K562 (cell line): ENCODE measurements at regions not wholly inside any gene's neighbourhood (a gene's known extent, or its start where the extent isn't known, plus 50 kb on each side); places are given as distances from the start of the nearest gene placed in this dataset.

Experiments
- ATAC-seq: fragments of 200-7000 bp; cut with Tn5 transposase; 3 replicates; pipeline ENCODE4 v1.9.1; 2020; ENCODE audit warnings: moderate library complexity
- BruUV-seq: library from RNA; stranded (reverse); fragments of 400-500 nt; replicated peaks from 2 replicates; lab custom pipeline; 2021; lab: Mats Ljungman, UMichigan
- CTCF ChIA-PET: fragments of 300-600 bp; formaldehyde crosslinking; extraction: SDS; loops from one replicate; lab custom pipeline; 2021; ENCODE audit warnings: low intra/inter-chr PET ratio; lab: Yijun Ruan, JAX
- POLR2A ChIA-PET: fragments of 300-600, 350-650 bp; sonication (Branson Sonifier 250); formaldehyde crosslinking; extraction: SDS; loops from one replicate; lab custom pipeline; 2021; ENCODE audit warnings: antibody characterized with exemption, inconsistent platforms; lab: Yijun Ruan, JAX
- DNase-seq, 4 experiments: peaks; one replicate each; pipeline versions ENCODE4 v3.0.0 to v3.0.0-alpha.2; 2011 to 2018; ENCODE audit warnings: low spot score in 3 of 4, mixed read lengths in 3 of 4; ENCODE audit errors: extremely low read depth in 1 of 4
- FAIRE-seq: peaks from 2 replicates; lab custom pipeline; 2011; peaks lifted over from hg19 to GRCh38; lab: Jason Lieb, UNC
- H2AFZ ChIP-seq: 2 replicates; pipeline ENCODE4 v1.6.0; 2011; ENCODE audit warnings: low read depth, low read length, control low read depth, inconsistent platforms
- H3K27ac ChIP-seq: fragments of 200-600 bp; 3 replicates; pipeline ENCODE4 v1.8.0; 2011; ENCODE audit warnings: low read depth, mild to moderate bottlenecking, control low read depth, inconsistent platforms, low read length, moderate library complexity, mixed read lengths; ENCODE audit errors: extremely low read depth
- H3K27me3 ChIP-seq, 2 experiments: fragments of 300-600 bp in 1 of 2; 2 replicates in 1 of 2; 3 replicates in 1 of 2; pipeline versions ENCODE4 v1.6.0 to v1.8.0; 2011; ENCODE audit warnings: inconsistent platforms in 2 of 2, low read length in 2 of 2, mild to moderate bottlenecking in 1 of 2, mixed read lengths in 1 of 2, moderate library complexity in 1 of 2; ENCODE audit not compliant: control insufficient read depth in 2 of 2, insufficient read depth in 2 of 2
- H3K36me3 ChIP-seq: fragments of 300-600 bp; 3 replicates; pipeline ENCODE4 v1.8.0; 2011; ENCODE audit warnings: mild to moderate bottlenecking, low read length, inconsistent platforms; ENCODE audit not compliant: control insufficient read depth, insufficient read depth
- H3K4me1 ChIP-seq, 2 experiments: fragments of 200-600 bp in 1 of 2; replicated peaks in 1 of 2; 2 replicates in 1 of 2; 3 replicates in 1 of 2; pipeline versions ENCODE4 v1.5.1 to v1.8.0; 2011; ENCODE audit warnings: inconsistent platforms in 2 of 2, low read length in 2 of 2, mild to moderate bottlenecking in 1 of 2, mixed read lengths in 1 of 2, moderate library complexity in 1 of 2; ENCODE audit not compliant: control insufficient read depth in 2 of 2, insufficient read depth in 2 of 2
- H3K4me2 ChIP-seq: 2 replicates; pipeline ENCODE4 v1.6.1; 2011; ENCODE audit warnings: low read length, control low read depth, inconsistent platforms, mixed read lengths; ENCODE audit not compliant: insufficient read depth
- H3K4me3 ChIP-seq: fragments of 200-600 bp; sonication (generic), shearing (Covaris generic); 2 replicates; pipeline ENCODE4 v1.5.1; 2016; ENCODE audit warnings: control low read depth, inconsistent platforms
- H3K79me2 ChIP-seq: fragments of 200-600 bp; 3 replicates; pipeline ENCODE4 v1.8.0; 2011; ENCODE audit warnings: low read length, inconsistent platforms; ENCODE audit not compliant: control insufficient read depth, insufficient read depth
- H3K9ac ChIP-seq, 2 experiments: 2 replicates each; pipeline versions ENCODE4 v1.6.0 to v1.6.1; 2011; ENCODE audit warnings: low read depth in 2 of 2, low read length in 2 of 2, control low read depth in 1 of 2, inconsistent platforms in 1 of 2, mild to moderate bottlenecking in 1 of 2, mixed read lengths in 1 of 2; ENCODE audit not compliant: insufficient read depth in 1 of 2
- H3K9me1 ChIP-seq: one replicate; pipeline ENCODE4 v1.6.0; 2011; ENCODE audit warnings: inconsistent platforms, mild to moderate bottlenecking, low read length, moderate library complexity; ENCODE audit not compliant: control insufficient read depth, insufficient read depth
- H3K9me3 ChIP-seq: replicated peaks from 2 replicates; pipeline ENCODE4 v1.5.1; 2011; ENCODE audit warnings: low read depth, low read length, inconsistent platforms; ENCODE audit not compliant: control insufficient read depth, insufficient read depth
- H4K20me1 ChIP-seq: replicated peaks from 2 replicates; pipeline ENCODE4 v1.6.1; 2011; ENCODE audit warnings: low read length, inconsistent platforms, mixed read lengths; ENCODE audit not compliant: control insufficient read depth, insufficient read depth
- CREM ChIP-seq: IDR thresholded peaks from 2 replicates; pipeline ENCODE4 v1.6.1; 2014; ENCODE audit warnings: antibody characterized with exemption, low read depth
- NCOA2 ChIP-seq, 2 experiments: fragments of 450-650 bp; IDR thresholded peaks; 2 replicates each; pipeline ENCODE4 v1.6.1; 2018; ENCODE audit warnings: mild to moderate bottlenecking in 2 of 2, moderate library complexity in 1 of 2; ENCODE audit not compliant: partially characterized antibody in 2 of 2
- SP1 ChIP-seq: sonication (generic); formaldehyde crosslinking; IDR thresholded peaks from 2 replicates; pipeline ENCODE4 v1.8.1; 2022; ENCODE audit warnings: mild to moderate bottlenecking, missing genetic modification reagents
- TFAP4 ChIP-seq: sonication (generic); formaldehyde crosslinking; IDR thresholded peaks from 2 replicates; pipeline ENCODE4 v1.8.0; 2022; ENCODE audit warnings: missing genetic modification reagents, mild to moderate bottlenecking, moderate library complexity, borderline replicate concordance
- WGBS: fragments of 100-300 bp; shearing (Covaris generic); methylation state at CpG from one replicate; pipeline ENCODE4 v1.1.6; 2016; ENCODE audit warnings: low coverage, mixed read lengths; ENCODE audit not compliant: insufficient coverage; ENCODE audit errors: missing lambda C conversion rate; 5-methylcytosine and 5-hydroxymethylcytosine counted together
- in situ Hi-C: fragments of 300-500 bp; cut with MboI; formaldehyde crosslinking; loops from 4 replicates; pipeline ENCODE4 v1.15.0; 2018; ENCODE audit warnings: inconsistent platforms, mixed read lengths
- intact Hi-C: fragments of 100-400 bp; cut with micrococcal nuclease; formaldehyde crosslinking; loops from 2 replicates; pipeline ENCODE4 v1.14.2; 2022
- TF ChIP-seq, protein P1 (sequence below): fragments of 450-650 bp; conservative IDR thresholded peaks from 2 replicates; pipeline ENCODE4 v1.6.1; 2016; ENCODE audit warnings: missing genetic modification characterization, low read depth, mild to moderate bottlenecking, missing compliant biosample characterization, moderate library complexity

DNA sequence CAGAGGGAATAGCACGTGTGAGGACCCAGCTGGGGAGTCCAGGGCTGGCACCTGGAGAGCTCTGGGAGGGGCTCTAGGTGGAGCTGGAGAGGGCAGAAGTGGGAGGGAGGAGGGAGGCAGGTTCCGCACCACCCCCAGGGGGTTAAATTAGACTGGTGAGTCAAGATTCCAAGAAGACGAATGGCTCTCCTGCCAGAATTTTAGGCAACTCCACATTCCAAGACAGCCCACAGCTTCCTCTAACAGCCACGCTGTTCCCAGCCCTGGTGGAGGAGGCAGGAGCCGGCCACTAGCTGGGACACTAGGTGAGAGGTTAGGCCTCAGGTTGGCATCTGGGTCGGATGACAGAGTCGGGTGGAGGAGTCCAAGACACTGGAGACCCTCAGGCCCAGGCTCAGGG is 60.2 kb downstream of the TFAP2C start:
- peaks cover 0 to 45% of the 10 kb centered on the region in 2 experiments; a peak in 4 of 5 replicates for H3K27me3 ChIP-seq
- no peak overlapping the region for H3K9ac ChIP-seq
- no peak for TF ChIP-seq CREM
- no peak for TF ChIP-seq TFAP4
- TF ChIP-seq SP1 (CRISPR knock-in tag) = no peak
- TF ChIP-seq, protein P1, sequence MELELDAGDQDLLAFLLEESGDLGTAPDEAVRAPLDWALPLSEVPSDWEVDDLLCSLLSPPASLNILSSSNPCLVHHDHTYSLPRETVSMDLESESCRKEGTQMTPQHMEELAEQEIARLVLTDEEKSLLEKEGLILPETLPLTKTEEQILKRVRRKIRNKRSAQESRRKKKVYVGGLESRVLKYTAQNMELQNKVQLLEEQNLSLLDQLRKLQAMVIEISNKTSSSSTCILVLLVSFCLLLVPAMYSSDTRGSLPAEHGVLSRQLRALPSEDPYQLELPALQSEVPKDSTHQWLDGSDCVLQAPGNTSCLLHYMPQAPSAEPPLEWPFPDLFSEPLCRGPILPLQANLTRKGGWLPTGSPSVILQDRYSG (tag) = no peak
- no peak for TF ChIP-seq NCOA2 (IDR thresholded peaks at IDR 0.05; ENCODE audit: partially characterized antibody in 2 of 2)
- TF ChIP-seq, all 486 proteins: peak for 0
- Histone ChIP-seq H4K20me1 (no peaks in the 10 kb centered on the region), H3K4me1 (no peaks in the 10 kb centered on the region), H3K36me3 (no peaks in the 10 kb centered on the region), H3K4me2 (no peak overlapping the region), H3K79me2 (no peaks in the 10 kb centered on the region), H3K27ac (no peak overlapping the region), H2AFZ (no peak overlapping the region), H3K4me3 (no peak overlapping the region), H3K9me3 (no peaks in the 10 kb centered on the region), H3K9me1 (no peaks in the 10 kb centered on the region)
- ChIA-PET CTCF (no interaction called here), POLR2A (interaction anchor here (1.1 kb wide), 1 partner anchor 8 kb away, joined by 5 read pairs; no protein-coding TSS in a partner anchor)
- no peak for ATAC-seq
- 1% methylated on average over 7 of the region's 7 CpGs for WGBS
- in situ Hi-C loops = no loop called here
- no TSS peak for BruUV-seq
- DNase-seq = no peak
- intact Hi-C loops = no loop called here
- no peak for FAIRE-seq
